HepG2 (cell line): ENCODE measurements at regions not wholly inside any gene's neighbourhood (a gene's known extent, or its start where the extent isn't known, plus 50 kb on each side); places are given as distances from the start of the nearest gene placed in this dataset.

ENCODE experiments used
- ATAC-seq: fragments of 200-7000 bp; cut with Tn5 transposase; 3 replicates; pipeline ENCODE4 v1.9.1; 2020; ENCODE audit warnings: mild to moderate bottlenecking, moderate library complexity
- BruUV-seq: library from RNA; stranded (reverse); fragments of 400-500 nt; replicated peaks from 2 replicates; lab custom pipeline; 2021; lab: Mats Ljungman, UMichigan
- CTCF ChIA-PET: fragments of 300-600 bp; formaldehyde crosslinking; extraction: SDS; loops from one replicate; lab custom pipeline; 2021; ENCODE audit warnings: low total read pairs, inconsistent platforms, low intra/inter-chr PET ratio; lab: Yijun Ruan, JAX
- POLR2A ChIA-PET: fragments of 350-600 bp; sonication (Branson Sonifier 250); formaldehyde crosslinking; loops from one replicate; lab custom pipeline; 2020; ENCODE audit warnings: antibody characterized with exemption, inconsistent platforms; lab: Yijun Ruan, JAX
- DNase-seq: peaks from one replicate; pipeline ENCODE4 v3.0.0-alpha.2; 2015; ENCODE audit warnings: low spot score
- FAIRE-seq: peaks from 3 replicates; lab custom pipeline; 2011; peaks lifted over from hg19 to GRCh38; lab: Jason Lieb, UNC
- H2AFZ ChIP-seq: one replicate; pipeline ENCODE4 v1.6.1; 2011; ENCODE audit warnings: low read length, inconsistent platforms
- H3K27ac ChIP-seq: fragments of 300-600 bp; 3 replicates; pipeline ENCODE4 v1.8.0; 2011; ENCODE audit warnings: mixed run types, mild to moderate bottlenecking, mixed read lengths, low read length, inconsistent platforms; ENCODE audit not compliant: insufficient read depth; ENCODE audit errors: extremely low read length
- H3K27me3 ChIP-seq, 2 experiments: fragments of 200-600 bp in 1 of 2; 2 replicates in 1 of 2; 3 replicates in 1 of 2; pipeline versions ENCODE4 v1.6.0 to v1.8.0; 2011; ENCODE audit warnings: low read length in 2 of 2, mild to moderate bottlenecking in 2 of 2, moderate library complexity in 2 of 2, inconsistent platforms in 1 of 2; ENCODE audit not compliant: insufficient read depth in 2 of 2, control insufficient read depth in 1 of 2
- H3K36me3 ChIP-seq, 2 experiments: fragments of 200-600 bp in 1 of 2; replicated peaks in 1 of 2; 2 replicates in 1 of 2; 3 replicates in 1 of 2; pipeline versions ENCODE4 v1.5.1 to v1.8.0; 2011; ENCODE audit warnings: low read length in 2 of 2, inconsistent platforms in 1 of 2; ENCODE audit not compliant: insufficient read depth in 2 of 2, control insufficient read depth in 1 of 2
- H3K4me1 ChIP-seq: 2 replicates; pipeline ENCODE4 v1.5.1; 2012; ENCODE audit warnings: low read length, inconsistent platforms; ENCODE audit not compliant: insufficient read depth
- H3K4me2 ChIP-seq: 2 replicates; pipeline ENCODE4 v1.6.0; 2011; ENCODE audit warnings: low read depth, low read length, inconsistent platforms
- H3K4me3 ChIP-seq, 3 experiments: fragments of 200-600 bp in 1 of 3; sonication (generic), shearing (Covaris generic) in 1 of 3; replicated peaks in 1 of 3; 2 replicates each; pipeline ENCODE4 v1.5.1; 2011 to 2016; ENCODE audit warnings: low read length in 3 of 3, inconsistent platforms in 2 of 3, low read depth in 2 of 3, mild to moderate bottlenecking in 2 of 3, control low read depth in 1 of 3, mixed read lengths in 1 of 3; ENCODE audit not compliant: insufficient read depth in 1 of 3
- H3K79me2 ChIP-seq: one replicate; pipeline ENCODE4 v1.6.1; 2011; ENCODE audit warnings: low read length, inconsistent platforms; ENCODE audit not compliant: insufficient read depth
- H3K9ac ChIP-seq: 2 replicates; pipeline ENCODE4 v1.6.0; 2011; ENCODE audit warnings: mild to moderate bottlenecking, low read depth, low read length, inconsistent platforms; ENCODE audit not compliant: insufficient read depth
- H3K9me3 ChIP-seq: 2 replicates; pipeline ENCODE4 v1.5.1; 2012; ENCODE audit warnings: mild to moderate bottlenecking, low read length
- H4K20me1 ChIP-seq: 2 replicates; pipeline ENCODE4 v1.6.0; 2011; ENCODE audit warnings: inconsistent platforms, mild to moderate bottlenecking, low read length, moderate library complexity; ENCODE audit not compliant: insufficient read depth
- IKZF5 ChIP-seq: IDR thresholded peaks from 2 replicates; pipeline ENCODE4 v1.6.1; 2018; ENCODE audit warnings: missing genetic modification reagents, mild to moderate bottlenecking, missing compliant biosample characterization
- SIN3A ChIP-seq: IDR thresholded peaks from 2 replicates; pipeline ENCODE4 v1.6.1; 2011; ENCODE audit warnings: low read depth, mild to moderate bottlenecking, control low read depth, low read length, borderline replicate concordance
- ZFP91 ChIP-seq: sonication (generic); formaldehyde crosslinking; IDR thresholded peaks from 2 replicates; pipeline ENCODE4 v1.9.0; 2022; ENCODE audit warnings: missing genetic modification reagents, mild to moderate bottlenecking, borderline replicate concordance
- ZNF501 ChIP-seq: sonication (generic); formaldehyde crosslinking; IDR thresholded peaks from 2 replicates; pipeline ENCODE4 v1.5.1; 2020; ENCODE audit warnings: mild to moderate bottlenecking, moderate library complexity, missing genetic modification reagents
- ZNF891 ChIP-seq: sonication (generic); formaldehyde crosslinking; IDR thresholded peaks from 2 replicates; pipeline ENCODE4 v1.5.0; 2020; ENCODE audit warnings: mild to moderate bottlenecking, missing genetic modification reagents
- WGBS: methylation state at CpG from one replicate; pipeline ENCODE4 v1.1.6; 2017; ENCODE audit warnings: low lambda C conversion rate; 5-methylcytosine and 5-hydroxymethylcytosine counted together
- in situ Hi-C: cut with HindIII; loops from 2 replicates; pipeline ENCODE4 v1.10.0; 2017; ENCODE audit warnings: low pct_unique_long_range_greater_than_20kb; ENCODE audit not compliant: extremely low pct_ligation_motif_present
- intact Hi-C: fragments of 100-400 bp; cut with micrococcal nuclease; formaldehyde crosslinking; loops from one replicate; pipeline ENCODE4 v1.10.0; 2022; ENCODE audit not compliant: unreplicated experiment

- in situ Hi-C loops: loop anchor here (5.0 kb wide), 2 partner anchors 82 to 142 kb away; partner anchors contain the start of gene AK4
- peak overlapping the region; percentile 95 for H3K4me2 ChIP-seq
- no peaks in the 10 kb centered on the region for H3K36me3 ChIP-seq
- H3K79me2 ChIP-seq: no peaks in the 10 kb centered on the region
- no peak for FAIRE-seq
- no peaks in the 10 kb centered on the region for H4K20me1 ChIP-seq
- no peak overlapping the region for H3K9ac ChIP-seq
- peaks cover 0 to 8% of the 10 kb centered on the region in 2 experiments; a peak in 2 of 5 replicates for H3K27me3 ChIP-seq
- DNase-seq: no peak
- ChIA-PET POLR2A (no interaction called here), CTCF (no interaction called here)
- 34% methylated on average over 15 of the region's 16 CpGs for WGBS
- peaks cover 14% of the 10 kb centered on the region; the same call in 1 of the 2 replicates for H3K4me1 ChIP-seq
- H3K4me3 ChIP-seq: peak overlapping the region; percentile 64 to 84 (median 75)
- peak; percentile 26; the same call in 1 of the 2 replicates for TF ChIP-seq SIN3A
- 0 out of 2 replicates have a peak, but pooled peaks have one; percentile 1 for TF ChIP-seq IKZF5
- TF ChIP-seq ZNF891 (CRISPR knock-in tag): no peak
- TF ChIP-seq ZFP91: no peak
- TF ChIP-seq ZNF501 (CRISPR knock-in tag): no peak
- TF ChIP-seq, all 625 proteins: peak for 2
- Histone ChIP-seq H2AFZ (no peak overlapping the region), H3K9me3 (no peaks in the 10 kb centered on the region), H3K27ac (no peak overlapping the region)
- intact Hi-C loops: loop anchor here (5.0 to 10.0 kb wide), 2 partner anchors 92 to 359 kb away; partner anchors contain the start of genes LEPR and LEPROT
- peak; percentile 11; the same call in 1 of the 3 replicates for ATAC-seq
- no TSS peak for BruUV-seq
These were observed 82.2 kb upstream of the AK4 start for GRCh38 chr1:65065524-65066418.
